ENCODE measurements at regions not wholly inside any gene's neighbourhood (a gene's known extent, or its start where the extent isn't known, plus 50 kb on each side); places are given as distances from the start of the nearest gene placed in this dataset.

- Histone ChIP-seq H4K91ac (ENCODE audit: insufficient read length, low read depth, low read length) (no peak overlapping the region), H2AK5ac (ENCODE audit: insufficient read length, low read length) (no peak overlapping the region), H3K79me2 (ENCODE audit: insufficient read depth, low read length) (no peaks in the 10 kb centered on the region), H3K9me3 (ENCODE audit: control insufficient read depth, low read depth, low read length) (no peaks in the 10 kb centered on the region), H3K18ac (ENCODE audit: insufficient read length, low read depth, low read length) (no peak overlapping the region), H3K23ac (ENCODE audit: insufficient read length, low read depth, low read length) (no peak overlapping the region), H3K4me2 (ENCODE audit: insufficient read depth, insufficient read length, low read length) (no peak overlapping the region), H3K79me1 (ENCODE audit: insufficient read depth, low read depth, low read length, poor library complexity, severe bottlenecking) (no peaks in the 10 kb centered on the region), H2BK15ac (ENCODE audit: low read depth, low read length) (no peak overlapping the region), H3K4me1 (ENCODE audit: insufficient read depth, low read length) (no peaks in the 10 kb centered on the region), H3K4ac (ENCODE audit: low read depth, low read length) (no peak overlapping the region), H3K56ac (ENCODE audit: insufficient read length, low read depth, low read length) (no peak overlapping the region), H4K8ac (replicated peaks; ENCODE audit: insufficient read length, low read depth, low read length) (no peak overlapping the region), H3K23me2 (ENCODE audit: insufficient read length, low read depth, low read length, poor library complexity, severe bottlenecking) (no peaks in the 10 kb centered on the region), H3K9ac (ENCODE audit: extremely low read depth, insufficient read length, low read length) (no peak overlapping the region), H2BK5ac (ENCODE audit: insufficient read length, low read length) (no peak overlapping the region), H3K27me3 (ENCODE audit: insufficient read depth, low read length) (no peaks in the 10 kb centered on the region), H2AFZ (ENCODE audit: low read length) (no peak overlapping the region), H3T11ph (ENCODE audit: low read length) (no peak overlapping the region), H2BK120ac (ENCODE audit: low read depth, low read length, poor library complexity, severe bottlenecking) (no peak overlapping the region), H2BK20ac (ENCODE audit: low read depth, low read length, poor library complexity, severe bottlenecking) (no peak overlapping the region), H4K20me1 (ENCODE audit: control insufficient read depth, insufficient read depth, insufficient read length) (no peaks in the 10 kb centered on the region), H2BK12ac (ENCODE audit: insufficient read length, low read depth, low read length) (no peak overlapping the region), H4K5ac (ENCODE audit: insufficient read length, low read depth, low read length) (no peak overlapping the region), H3K27ac (ENCODE audit: insufficient read length, low read depth, low read length) (no peak overlapping the region), H3K14ac (ENCODE audit: insufficient read depth, low read length) (no peak overlapping the region)
- DNase-seq = no peak
- Mint-ChIP-seq H3K27ac (no peak overlapping the region), H3K27me3 (ENCODE audit: low read depth) (no peaks in the 10 kb centered on the region), H3K36me3 (ENCODE audit: insufficient read depth in 1 of 3, low read depth in 3 of 3) (no peaks in the 10 kb centered on the region), H3K4me3 (no peak overlapping the region), H3K9me3 (no peaks in the 10 kb centered on the region), H3K4me1 (no peaks in the 10 kb centered on the region)
- no CpG with 5 or more reads among the region's 6 CpGs for whole genome bisulfite sequencing (ENCODE audit: extremely low coverage, insufficient read length, low lambda C conversion rate)
- TF ChIP-seq CTCF (conservative IDR thresholded peaks at IDR 0.05) = no peak
These were observed 204.8 kb upstream of the KYNU start for GRCh38 chr2:142672698-142673097.

All from H9 (cell line).